ENCODE measurements at regions not wholly inside any gene's neighbourhood (a gene's known extent, or its start where the extent isn't known, plus 50 kb on each side); places are given as distances from the start of the nearest gene placed in this dataset.

DNA sequence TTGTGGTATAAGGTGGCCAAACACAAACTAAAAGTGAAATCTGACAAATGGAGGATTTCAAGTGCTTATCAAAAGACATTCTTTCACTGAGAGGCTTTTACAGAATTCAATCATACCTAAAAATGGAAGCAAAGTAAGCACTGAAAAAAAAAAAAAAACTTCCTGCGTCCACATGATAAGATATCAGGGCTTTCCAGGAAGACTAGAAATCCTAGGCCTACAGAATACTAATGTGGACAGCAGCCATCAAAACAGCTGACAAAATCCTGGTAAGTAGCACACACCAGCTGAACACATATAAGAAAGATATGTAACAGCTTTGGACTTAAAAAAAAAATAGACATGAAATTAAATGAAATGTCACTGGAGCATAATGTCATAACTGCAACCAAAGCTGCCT is 178.2 kb downstream of the SUCLG1 start:
- TF ChIP-seq, protein P1, sequence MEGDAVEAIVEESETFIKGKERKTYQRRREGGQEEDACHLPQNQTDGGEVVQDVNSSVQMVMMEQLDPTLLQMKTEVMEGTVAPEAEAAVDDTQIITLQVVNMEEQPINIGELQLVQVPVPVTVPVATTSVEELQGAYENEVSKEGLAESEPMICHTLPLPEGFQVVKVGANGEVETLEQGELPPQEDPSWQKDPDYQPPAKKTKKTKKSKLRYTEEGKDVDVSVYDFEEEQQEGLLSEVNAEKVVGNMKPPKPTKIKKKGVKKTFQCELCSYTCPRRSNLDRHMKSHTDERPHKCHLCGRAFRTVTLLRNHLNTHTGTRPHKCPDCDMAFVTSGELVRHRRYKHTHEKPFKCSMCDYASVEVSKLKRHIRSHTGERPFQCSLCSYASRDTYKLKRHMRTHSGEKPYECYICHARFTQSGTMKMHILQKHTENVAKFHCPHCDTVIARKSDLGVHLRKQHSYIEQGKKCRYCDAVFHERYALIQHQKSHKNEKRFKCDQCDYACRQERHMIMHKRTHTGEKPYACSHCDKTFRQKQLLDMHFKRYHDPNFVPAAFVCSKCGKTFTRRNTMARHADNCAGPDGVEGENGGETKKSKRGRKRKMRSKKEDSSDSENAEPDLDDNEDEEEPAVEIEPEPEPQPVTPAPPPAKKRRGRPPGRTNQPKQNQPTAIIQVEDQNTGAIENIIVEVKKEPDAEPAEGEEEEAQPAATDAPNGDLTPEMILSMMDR (conservative IDR thresholded peaks at IDR 0.05; ENCODE audit: low read length): no peak
- TF ChIP-seq EZH2phosphoT487 (IDR thresholded peaks at IDR 0.05; ENCODE audit: borderline replicate concordance): no peak

Data from Loucy (cell line).